Esophagus squamous epithelium (tissue), 5 donors: ENCODE measurements at regions not wholly inside any gene's neighbourhood (a gene's known extent, or its start where the extent isn't known, plus 50 kb on each side); places are given as distances from the start of the nearest gene placed in this dataset.

Experiments used
- DNase-seq: peaks from one replicate; lab custom pipeline; 2025; lab: John Stamatoyannopoulos, UW
- H3K27ac ChIP-seq, 4 donors: fragments of 200-600 bp; sonication (generic); one replicate each; pipeline ENCODE4 v1.5.1; 2016 to 2019; ENCODE audit warnings: mild to moderate bottlenecking in 1 of 4
- H3K27me3 ChIP-seq, 4 donors: fragments of 200-600 bp; sonication (generic); 1 replicate in 3 of 4; 2 replicates in 1 of 4; pipeline versions ENCODE4 v1.5.1 to v1.6.0; 2017 to 2021; ENCODE audit warnings: antibody characterized with exemption in 1 of 4
- H3K36me3 ChIP-seq, 3 donors: fragments of 200-600 bp; sonication (generic); one replicate each; pipeline ENCODE4 v1.5.1; 2016 to 2019
- H3K4me1 ChIP-seq, 3 donors: fragments of 200-600 bp; sonication (generic); one replicate each; pipeline ENCODE4 v1.5.1; 2017 to 2019
- H3K4me3 ChIP-seq, 4 donors: fragments of 200-600 bp; sonication (generic); 1 replicate in 3 of 4; 2 replicates in 1 of 4; pipeline ENCODE4 v1.5.1; 2016 to 2019; ENCODE audit warnings: mild to moderate bottlenecking in 2 of 4, moderate library complexity in 1 of 4
- H3K9me3 ChIP-seq, 3 donors: fragments of 200-600 bp; sonication (generic); one replicate each; pipeline ENCODE4 v1.5.1; 2016 to 2019
- POLR2A ChIP-seq, 4 donors: fragments of 450-650 bp; IDR thresholded peaks; one replicate each; pipeline ENCODE4 v1.6.1; 2017; ENCODE audit warnings: antibody characterized with exemption in 4 of 4, mild to moderate bottlenecking in 4 of 4, moderate library complexity in 3 of 4
- WGBS, 2 donors: methylation state at CpG; one replicate each; pipeline ENCODE4 v1.1.5; 2018; 5-methylcytosine and 5-hydroxymethylcytosine counted together
- intact Hi-C: fragments of 100-400 bp; cut with DNase I; formaldehyde crosslinking; loops from one replicate; pipeline ENCODE4 v1.15.0; 2022
- TF ChIP-seq, protein P1 (sequence below), 6 experiments: fragments of 450-650 bp in 4 of 6; fragments of 200-600 bp in 2 of 6; sonication (generic) in 2 of 6; IDR thresholded peaks; one replicate each; pipeline ENCODE4 v1.5.1; 2016 to 2019; ENCODE audit warnings: antibody characterized with exemption in 6 of 6, mild to moderate bottlenecking in 4 of 6, moderate library complexity in 4 of 6
- donor health status: DM: yes; HTN: yes; CAD: no.

DNA sequence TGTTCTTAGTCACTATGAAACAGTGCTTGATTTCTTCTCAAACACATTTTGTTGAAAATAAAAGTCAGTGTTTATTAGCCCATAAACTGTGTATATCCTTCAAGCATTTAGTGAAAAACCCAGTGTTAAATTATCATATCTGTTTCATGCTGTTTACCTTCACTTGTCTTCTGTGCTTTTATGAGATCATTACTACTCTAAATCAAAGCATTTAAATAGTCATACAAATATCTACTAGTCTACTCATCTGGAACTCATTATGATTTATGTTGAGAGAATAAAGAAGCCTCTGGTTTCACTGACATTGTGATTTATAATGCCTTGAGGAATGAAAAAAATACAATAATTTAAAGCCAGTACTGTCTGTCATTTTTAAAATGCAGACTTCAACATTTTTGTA is 366.5 kb downstream of the SLCO4C1 start:
- TF ChIP-seq, protein P1, sequence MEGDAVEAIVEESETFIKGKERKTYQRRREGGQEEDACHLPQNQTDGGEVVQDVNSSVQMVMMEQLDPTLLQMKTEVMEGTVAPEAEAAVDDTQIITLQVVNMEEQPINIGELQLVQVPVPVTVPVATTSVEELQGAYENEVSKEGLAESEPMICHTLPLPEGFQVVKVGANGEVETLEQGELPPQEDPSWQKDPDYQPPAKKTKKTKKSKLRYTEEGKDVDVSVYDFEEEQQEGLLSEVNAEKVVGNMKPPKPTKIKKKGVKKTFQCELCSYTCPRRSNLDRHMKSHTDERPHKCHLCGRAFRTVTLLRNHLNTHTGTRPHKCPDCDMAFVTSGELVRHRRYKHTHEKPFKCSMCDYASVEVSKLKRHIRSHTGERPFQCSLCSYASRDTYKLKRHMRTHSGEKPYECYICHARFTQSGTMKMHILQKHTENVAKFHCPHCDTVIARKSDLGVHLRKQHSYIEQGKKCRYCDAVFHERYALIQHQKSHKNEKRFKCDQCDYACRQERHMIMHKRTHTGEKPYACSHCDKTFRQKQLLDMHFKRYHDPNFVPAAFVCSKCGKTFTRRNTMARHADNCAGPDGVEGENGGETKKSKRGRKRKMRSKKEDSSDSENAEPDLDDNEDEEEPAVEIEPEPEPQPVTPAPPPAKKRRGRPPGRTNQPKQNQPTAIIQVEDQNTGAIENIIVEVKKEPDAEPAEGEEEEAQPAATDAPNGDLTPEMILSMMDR (IDR thresholded peaks at IDR 0.05): no peak
- no peak for TF ChIP-seq POLR2A (IDR thresholded peaks at IDR 0.05)

DNA sequence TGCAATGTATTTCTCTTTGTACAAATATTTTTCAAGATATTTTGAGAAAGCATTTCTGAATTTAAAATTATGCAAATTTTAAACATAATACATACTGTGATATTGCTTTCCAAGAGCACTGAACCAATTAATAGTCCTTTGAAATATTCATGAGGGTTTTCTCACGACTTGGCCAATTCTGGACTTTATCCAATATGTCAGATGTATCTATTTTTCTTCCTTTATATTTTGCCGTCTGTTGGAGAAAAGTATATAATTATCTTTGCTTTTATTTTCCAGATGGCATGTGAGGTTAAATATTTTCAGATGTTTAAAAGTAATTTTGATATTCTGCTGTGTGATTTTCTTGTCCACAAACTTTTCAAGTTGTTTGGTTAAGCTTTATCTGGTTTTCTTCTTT is 378.9 kb downstream of the SLCO4C1 start:
- no peak for TF ChIP-seq POLR2A (IDR thresholded peaks at IDR 0.05)
- TF ChIP-seq, protein P1 (IDR thresholded peaks at IDR 0.05): no peak
- DNase-seq: no peak
- no peaks in the 10 kb centered on the region for H3K4me1 ChIP-seq
- H3K36me3 ChIP-seq: no peaks in the 10 kb centered on the region
- intact Hi-C loops: no loop called here
- no peak overlapping the region for H3K27ac ChIP-seq
- no peaks in the 10 kb centered on the region for H3K27me3 ChIP-seq
- H3K4me3 ChIP-seq: no peak overlapping the region
- WGBS, 2 donors: 17 to 33% methylated on average over 2 of the region's 2 CpGs
- no peaks in the 10 kb centered on the region for H3K9me3 ChIP-seq

More for the DNA sequence above, 366.5 kb downstream of the SLCO4C1 start:
- Histone ChIP-seq H3K36me3 (no peaks in the 10 kb centered on the region), H3K27me3 (no peaks in the 10 kb centered on the region), H3K4me3 (no peak overlapping the region), H3K4me1 (no peaks in the 10 kb centered on the region), H3K27ac (no peak overlapping the region), H3K9me3 (no peaks in the 10 kb centered on the region)
- intact Hi-C loops: no loop called here
- DNase-seq: no peak

DNA sequence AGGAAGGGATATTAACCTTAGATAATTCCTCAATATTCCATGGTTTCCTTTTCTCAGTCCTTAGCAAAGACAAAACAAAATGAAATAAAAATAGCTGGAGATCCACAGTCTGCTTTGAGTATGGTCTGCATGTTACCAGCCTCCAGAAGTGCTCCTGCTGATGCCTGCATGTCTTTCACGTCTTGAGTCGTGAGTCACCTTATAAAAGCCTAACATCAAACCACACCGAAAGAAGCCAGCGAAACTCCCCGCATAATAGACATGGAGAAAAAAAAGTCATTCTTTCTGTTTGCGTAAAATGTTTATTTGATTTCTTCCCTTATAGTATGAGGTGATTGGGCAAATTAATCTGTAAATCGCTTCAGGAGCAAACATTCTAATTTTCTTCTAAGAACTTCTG is 380.5 kb downstream of the SLCO4C1 start:
- 60 to 70% methylated on average over 7 of the region's 7 CpGs for WGBS, 2 donors
- intact Hi-C loops: no loop called here
- DNase-seq: no peak
- no peak overlapping the region for H3K27ac ChIP-seq
- H3K4me3 ChIP-seq: no peak overlapping the region
- H3K27me3 ChIP-seq: no peaks in the 10 kb centered on the region
- no peaks in the 10 kb centered on the region for H3K36me3 ChIP-seq
- no peaks in the 10 kb centered on the region for H3K9me3 ChIP-seq
- H3K4me1 ChIP-seq: no peaks in the 10 kb centered on the region
- TF ChIP-seq POLR2A (IDR thresholded peaks at IDR 0.05): no peak
- TF ChIP-seq, protein P1 (IDR thresholded peaks at IDR 0.05): no peak

DNA sequence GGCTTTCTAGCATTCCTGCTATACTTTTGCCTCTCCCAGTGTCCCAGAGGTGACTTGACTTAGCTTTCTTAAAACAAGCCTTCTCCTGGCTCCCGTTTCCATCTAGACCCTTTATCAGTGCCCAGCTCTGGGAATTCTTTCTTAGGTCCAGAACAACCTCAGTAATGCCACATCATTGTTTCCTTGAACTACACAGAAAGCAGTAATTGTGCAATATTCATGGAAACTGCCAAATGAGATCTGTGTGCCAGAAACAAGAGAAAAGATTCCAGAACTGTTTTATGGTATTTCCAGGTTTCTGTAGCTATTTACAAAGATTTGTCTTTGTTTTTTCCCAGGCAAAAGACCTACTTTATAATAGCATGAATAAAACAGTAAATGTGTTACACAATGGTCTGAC is 391.3 kb downstream of the SLCO4C1 start:
- TF ChIP-seq POLR2A (IDR thresholded peaks at IDR 0.05): no peak
- TF ChIP-seq, protein P1 (IDR thresholded peaks at IDR 0.05): no peak
- H3K4me3 ChIP-seq: no peak overlapping the region
- no peaks in the 10 kb centered on the region for H3K4me1 ChIP-seq
- H3K27ac ChIP-seq: no peak overlapping the region
- intact Hi-C loops: no loop called here
- 32 to 33% methylated on average over 1 of the region's 1 CpG for WGBS, 2 donors
- no peaks in the 10 kb centered on the region for H3K36me3 ChIP-seq
- no peaks in the 10 kb centered on the region for H3K27me3 ChIP-seq
- H3K9me3 ChIP-seq: no peaks in the 10 kb centered on the region
- DNase-seq: no peak

DNA sequence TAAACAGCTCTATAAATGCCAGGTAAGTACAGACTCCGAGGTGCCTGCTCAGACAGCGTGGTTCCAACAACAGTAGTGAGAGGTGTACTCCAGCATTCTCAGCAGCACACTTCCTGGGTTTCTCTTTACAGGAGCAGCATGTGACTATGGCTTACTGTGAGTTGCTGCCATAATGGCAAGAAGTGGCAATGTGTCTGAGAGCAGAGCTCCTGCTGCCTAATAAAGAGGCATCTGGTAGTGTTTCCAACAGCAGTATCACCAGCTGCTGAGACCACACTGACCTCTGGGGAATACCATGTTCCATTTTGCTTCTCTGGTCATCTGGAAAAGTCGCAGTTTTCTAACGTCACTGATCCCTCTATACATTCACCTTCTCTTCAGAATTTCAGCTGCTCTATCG is 398.2 kb downstream of the SLCO4C1 start:
- TF ChIP-seq POLR2A (IDR thresholded peaks at IDR 0.05): no peak
- TF ChIP-seq, protein P1 (IDR thresholded peaks at IDR 0.05): no peak

More for the DNA sequence above, 398.2 kb downstream of the SLCO4C1 start:
- Histone ChIP-seq H3K27me3 (no peaks in the 10 kb centered on the region), H3K4me1 (no peaks in the 10 kb centered on the region), H3K27ac (no peak overlapping the region), H3K9me3 (no peaks in the 10 kb centered on the region), H3K4me3 (no peak overlapping the region), H3K36me3 (no peaks in the 10 kb centered on the region)
- 68 to 76% methylated on average over 5 of the region's 5 CpGs for WGBS, 2 donors
- no peak for DNase-seq
- intact Hi-C loops: no loop called here
